GM23338 (cell line): ENCODE measurements at regions not wholly inside any gene's neighbourhood (a gene's known extent, or its start where the extent isn't known, plus 50 kb on each side); places are given as distances from the start of the nearest gene placed in this dataset.

Source experiments
- ATAC-seq: fragments of 200-7000 bp; cut with Tn5 transposase; 3 replicates; pipeline ENCODE4 v1.9.1; 2020
- DNase-seq: peaks from one replicate; pipeline ENCODE4 v3.0.0-alpha.2; 2015; ENCODE audit warnings: low spot score
- H2AFZ ChIP-seq: fragments of 200-600 bp; sonication (generic); 2 replicates; pipeline ENCODE4 v1.8.0; 2016; ENCODE audit warnings: antibody characterized with exemption, mild to moderate bottlenecking, moderate library complexity
- H3F3A ChIP-seq: fragments of 200-600 bp; sonication (generic); replicated peaks from 2 replicates; pipeline ENCODE4 v1.8.0; 2017; ENCODE audit warnings: antibody characterized with exemption, mixed run types, low read depth
- H3K27ac ChIP-seq: fragments of 200-600 bp; sonication (generic); 2 replicates; pipeline ENCODE4 v1.6.1; 2016; ENCODE audit warnings: low read depth
- H3K27me3 ChIP-seq: fragments of 200-600 bp; sonication (generic); 2 replicates; pipeline ENCODE4 v1.8.0; 2016; ENCODE audit warnings: mild to moderate bottlenecking, mixed run types, moderate library complexity; ENCODE audit not compliant: insufficient read depth
- H3K36me3 ChIP-seq: fragments of 200-600 bp; sonication (generic); 2 replicates; pipeline ENCODE4 v1.8.0; 2016; ENCODE audit warnings: mild to moderate bottlenecking; ENCODE audit not compliant: insufficient read depth
- H3K4me1 ChIP-seq: fragments of 200-600 bp; sonication (generic); 2 replicates; pipeline ENCODE4 v1.8.0; 2016; ENCODE audit warnings: mild to moderate bottlenecking, moderate library complexity; ENCODE audit not compliant: insufficient read depth
- H3K4me2 ChIP-seq: fragments of 200-600 bp; sonication (generic); 2 replicates; pipeline ENCODE4 v1.7.1; 2017; ENCODE audit warnings: mixed run types
- H3K4me3 ChIP-seq: fragments of 200-600 bp; sonication (generic); 2 replicates; pipeline ENCODE4 v1.6.1; 2016; ENCODE audit warnings: mixed run types
- H3K79me2 ChIP-seq: fragments of 200-600 bp; sonication (generic); replicated peaks from 2 replicates; pipeline ENCODE4 v1.8.0; 2017; ENCODE audit warnings: mild to moderate bottlenecking; ENCODE audit not compliant: insufficient read depth
- H3K9me2 ChIP-seq: fragments of 200-600 bp; sonication (generic); 2 replicates; pipeline ENCODE4 v1.8.0; 2017; ENCODE audit not compliant: insufficient read depth
- H4K20me1 ChIP-seq: fragments of 200-600 bp; sonication (generic); replicated peaks from 2 replicates; pipeline ENCODE4 v1.8.0; 2017; ENCODE audit warnings: mild to moderate bottlenecking; ENCODE audit not compliant: insufficient read depth
- H3K27ac Mint-ChIP-seq: 2 replicates; pipeline ENCODE4 v1.8.0; 2020; ENCODE audit warnings: inconsistent platforms, mild to moderate bottlenecking, moderate library complexity, mixed read lengths
- H3K27me3 Mint-ChIP-seq: 3 replicates; pipeline ENCODE4 v1.8.0; 2022; ENCODE audit warnings: low read depth, mild to moderate bottlenecking, moderate library complexity, mixed read lengths, inconsistent platforms; ENCODE audit not compliant: insufficient read depth, poor library complexity
- H3K36me3 Mint-ChIP-seq: 3 replicates; pipeline ENCODE4 v1.8.0; 2021; ENCODE audit warnings: low read depth, mild to moderate bottlenecking, inconsistent platforms, moderate library complexity, mixed read lengths
- H3K4me1 Mint-ChIP-seq: 3 replicates; pipeline ENCODE4 v1.8.0; 2020; ENCODE audit warnings: mild to moderate bottlenecking, inconsistent platforms, mixed read lengths
- H3K4me3 Mint-ChIP-seq: 3 replicates; pipeline ENCODE4 v1.8.0; 2021; ENCODE audit warnings: moderate library complexity, mild to moderate bottlenecking, inconsistent platforms, mixed read lengths
- H3K9me3 Mint-ChIP-seq: 3 replicates; pipeline ENCODE4 v1.8.0; 2020; ENCODE audit warnings: moderate library complexity, mild to moderate bottlenecking, inconsistent platforms, mixed read lengths
- CREB1 ChIP-seq: fragments of 250-450 bp; sonication (Bioruptor Pico); IDR thresholded peaks from 2 replicates; pipeline ENCODE4 v1.5.0; 2020; ENCODE audit warnings: low read depth, mild to moderate bottlenecking, moderate library complexity
- EZH2 ChIP-seq: fragments of 200-600 bp; sonication (generic); IDR thresholded peaks from one replicate; pipeline ENCODE4 v1.8.0; 2017; ENCODE audit warnings: antibody characterized with exemption, mild to moderate bottlenecking, low read depth; ENCODE audit not compliant: unreplicated experiment
- ZNF114 ChIP-seq: fragments of 250-450 bp; sonication (Bioruptor Pico); IDR thresholded peaks from 2 replicates; pipeline ENCODE4 v1.5.0; 2020; ENCODE audit warnings: mild to moderate bottlenecking, moderate library complexity
- ZNF462 ChIP-seq: fragments of 250-450 bp; sonication (Bioruptor Pico); IDR thresholded peaks from 2 replicates; pipeline ENCODE4 v1.5.0; 2020; ENCODE audit warnings: mild to moderate bottlenecking, moderate library complexity

- Histone ChIP-seq H4K20me1 (no peaks in the 10 kb centered on the region), H2AFZ (no peak overlapping the region), H3K27ac (no peak overlapping the region), H3K4me2 (no peak overlapping the region), H3K36me3 (no peaks in the 10 kb centered on the region), H3K4me1 (peaks cover 6% of the 10 kb centered on the region), H3F3A (no peaks in the 10 kb centered on the region), H3K9me2 (no peaks in the 10 kb centered on the region), H3K79me2 (no peaks in the 10 kb centered on the region), H3K27me3 (no peaks in the 10 kb centered on the region), H3K4me3 (no peak overlapping the region)
- DNase-seq (no peak), ATAC-seq (no peak)
- no peak overlapping the region for H3K27ac Mint-ChIP-seq
- H3K4me3 Mint-ChIP-seq, result no peak overlapping the region
- TF ChIP-seq ZNF462 (CRISPR knock-in tag) (no peak), EZH2 (no peak), CREB1 (no peak)
- no peaks in the 10 kb centered on the region for H3K36me3 Mint-ChIP-seq
- peaks cover 4% of the 10 kb centered on the region for H3K27me3 Mint-ChIP-seq
- H3K4me1 Mint-ChIP-seq, result peaks cover 15% of the 10 kb centered on the region
- no peaks in the 10 kb centered on the region for H3K9me3 Mint-ChIP-seq
These were observed 177.6 kb downstream of the MIAT start for GRCh38 chr22:26835023-26835422.

GRCh38 chr22:26835929-26836528 is 178.6 kb downstream of the MIAT start:
- no peaks in the 10 kb centered on the region for H4K20me1 ChIP-seq
- H3F3A ChIP-seq, result no peaks in the 10 kb centered on the region
- DNase-seq (peak; percentile 94), ATAC-seq (peak; percentile 100)
- no peaks in the 10 kb centered on the region for H3K36me3 ChIP-seq
- H3K27ac ChIP-seq, result no peak overlapping the region
- H3K4me1 ChIP-seq, result peaks cover 6% of the 10 kb centered on the region
- H3K4me3 ChIP-seq, result no peak overlapping the region
- H3K9me2 ChIP-seq, result no peaks in the 10 kb centered on the region
- H3K79me2 ChIP-seq, result no peaks in the 10 kb centered on the region
- Mint-ChIP-seq H3K27ac (no peak overlapping the region), H3K9me3 (no peaks in the 10 kb centered on the region), H3K4me1 (peaks cover 9% of the 10 kb centered on the region), H3K4me3 (no peak overlapping the region), H3K36me3 (no peaks in the 10 kb centered on the region; the same call in 2 of the 3 replicates), H3K27me3 (peaks cover 4% of the 10 kb centered on the region)
- H3K4me2 ChIP-seq, result no peak overlapping the region
- H2AFZ ChIP-seq, result no peak overlapping the region
- H3K27me3 ChIP-seq, result no peaks in the 10 kb centered on the region
- TF ChIP-seq ZNF462 (CRISPR knock-in tag), result 0 out of 2 replicates have a peak, but pooled peaks have one; percentile 57
- no peak for TF ChIP-seq ZNF114 (CRISPR knock-in tag)
